ENCODE measurements at regions not wholly inside any gene's neighbourhood (a gene's known extent, or its start where the extent isn't known, plus 50 kb on each side); places are given as distances from the start of the nearest gene placed in this dataset.
"Not testable (repeated sequence)": the region's sequence is repeated elsewhere in the genome, so short reads cannot be mapped to it uniquely, and the experiment has no call there.

GRCh38 chr2:77725045-77725444 lies 202.9 kb upstream of the LRRTM4 start:
- no peak for DNase-seq

DNA sequence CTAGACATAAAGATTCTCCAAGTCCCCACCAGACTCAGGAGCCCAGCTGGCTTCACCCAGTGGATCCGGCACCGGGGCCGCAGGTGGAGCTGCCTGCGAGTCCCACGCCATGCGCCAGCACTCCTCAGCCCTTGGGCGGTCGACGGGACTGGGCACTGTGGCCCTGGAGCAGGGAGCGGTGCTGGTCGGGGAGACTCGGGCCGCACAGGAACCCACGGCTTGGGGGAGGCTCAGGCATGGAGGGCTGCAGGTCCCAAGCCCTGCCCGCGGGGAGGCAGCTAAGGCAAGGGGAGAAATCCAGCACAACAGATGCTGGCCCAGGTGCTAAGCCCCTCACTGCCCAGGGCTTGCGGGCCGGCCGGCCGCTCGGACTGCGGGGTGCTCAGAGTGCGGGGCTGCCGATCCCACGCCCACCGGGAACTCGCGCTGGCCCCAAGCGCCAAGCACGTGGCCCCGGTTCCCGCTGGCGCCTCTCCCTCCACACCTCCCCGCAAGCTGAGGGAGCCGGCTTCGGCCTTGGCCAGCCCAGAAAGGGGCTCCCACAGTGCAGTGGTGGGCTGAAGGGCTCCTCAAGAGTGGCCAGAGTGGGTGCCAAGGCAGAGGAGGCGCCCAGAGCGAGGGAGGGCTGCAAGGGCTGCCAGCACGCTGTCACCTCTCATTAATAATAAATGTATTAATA lies 212.6 kb upstream of the LRRTM4 start:
- not testable (repeated sequence) for DNase-seq

GRCh38 chr2:77737236-77737635 lies 215.1 kb upstream of the LRRTM4 start:
- no peak for DNase-seq

GRCh38 chr2:77746780-77747179 lies 224.6 kb upstream of the LRRTM4 start:
- no peak for DNase-seq

GRCh38 chr2:77753710-77754345 lies 231.7 kb upstream of the LRRTM4 start:
- DNase-seq, result not testable (repeated sequence)

DNA sequence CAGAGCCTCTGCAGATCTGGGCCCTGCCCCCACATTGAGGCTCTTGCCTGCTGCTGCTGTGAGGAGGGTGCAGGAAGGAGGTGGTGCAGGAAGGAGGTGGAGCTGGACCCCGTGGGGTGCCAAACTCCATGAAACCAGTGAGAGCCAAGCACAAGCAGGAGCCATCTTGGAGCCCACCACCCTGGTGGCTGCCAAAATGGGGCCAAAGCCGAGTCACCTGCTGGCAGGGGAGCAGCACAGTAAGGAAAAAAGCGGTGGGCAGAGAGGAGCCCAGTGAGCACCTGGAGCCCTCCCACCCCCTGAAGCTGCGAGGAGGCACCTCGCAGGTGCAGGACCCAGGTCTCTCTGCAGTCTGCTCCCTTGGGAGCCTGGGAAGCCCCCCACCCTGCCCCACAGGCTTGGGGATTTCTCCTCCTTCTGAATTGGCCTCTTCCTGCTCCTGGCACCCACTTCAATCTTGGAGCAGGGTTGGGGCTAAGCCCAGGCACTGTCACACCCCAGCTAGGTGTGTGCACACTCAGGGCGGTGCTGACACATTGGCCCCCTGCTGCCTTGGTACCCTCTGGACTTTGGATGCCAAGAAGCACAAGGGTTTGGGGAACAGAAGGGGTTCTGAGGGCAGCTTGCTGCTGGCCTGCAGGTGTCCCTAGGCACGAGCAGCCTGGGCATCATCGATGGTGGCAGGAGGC lies 245.4 kb upstream of the LRRTM4 start:
- DNase-seq, result no peak

- DNase-seq, result no peak
Observed at GRCh38 chr2:77768508-77768907, 246.3 kb upstream of the LRRTM4 start.

- no peak for DNase-seq
Observed at GRCh38 chr2:77778917-77779316, 256.7 kb upstream of the LRRTM4 start.

- DNase-seq, result not testable (repeated sequence)
Observed at GRCh38 chr2:77793500-77793899, 271.3 kb upstream of the LRRTM4 start.

DNA sequence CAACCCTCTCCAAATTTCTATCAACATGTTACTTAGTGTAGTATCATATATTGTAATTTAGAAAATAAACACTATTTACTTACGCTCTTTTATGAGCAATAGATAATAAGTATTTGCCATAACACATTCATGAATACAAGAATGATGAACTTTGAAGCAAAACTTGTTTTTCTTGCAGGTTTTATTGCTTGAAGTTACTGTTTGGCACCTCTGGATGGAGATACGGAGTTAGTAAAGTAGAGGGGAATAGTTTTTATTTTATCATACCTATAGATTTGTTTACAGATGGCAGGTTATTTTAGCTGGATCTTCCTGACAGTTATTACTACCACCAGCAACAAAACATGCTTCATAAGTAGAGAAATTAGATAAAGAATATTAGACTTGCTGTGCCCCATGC lies 274.2 kb upstream of the LRRTM4 start:
- peak; percentile 33 for DNase-seq

- DNase-seq, result no peak
Observed at GRCh38 chr2:77797088-77797487, 274.9 kb upstream of the LRRTM4 start.

GRCh38 chr2:77800410-77800809 lies 278.2 kb upstream of the LRRTM4 start:
- no peak for DNase-seq

DNA sequence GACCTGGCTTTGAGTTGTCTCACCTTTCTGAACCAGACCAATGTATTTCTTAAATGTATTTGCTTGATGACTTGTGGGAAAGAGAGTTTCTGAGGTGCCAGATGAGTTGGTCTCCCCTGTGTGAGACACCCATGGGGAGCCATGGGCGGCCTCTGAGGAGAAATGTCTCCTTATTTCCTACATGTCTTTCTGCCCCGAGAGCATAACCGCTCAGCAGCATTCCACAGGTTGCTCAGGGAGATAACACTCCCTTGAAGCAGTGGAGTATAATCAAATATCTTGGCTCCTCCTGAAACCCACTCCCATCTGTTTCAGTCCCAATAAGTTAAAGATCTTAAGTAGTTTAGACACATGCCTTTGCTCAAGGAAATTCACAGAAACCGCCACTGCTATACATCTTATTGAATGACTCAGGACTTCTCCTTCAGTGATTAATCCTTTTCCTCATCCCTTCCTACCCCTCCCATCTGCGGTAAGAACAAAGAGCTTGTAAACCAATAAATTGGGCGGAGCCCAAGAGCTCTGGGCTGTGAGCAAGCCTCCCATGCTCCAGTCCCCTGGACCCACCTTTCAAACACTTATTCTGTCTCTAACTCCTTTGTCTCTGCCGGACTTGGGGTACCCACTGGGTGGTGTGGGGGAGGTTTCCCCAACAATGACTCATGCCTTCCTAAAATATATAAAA lies 285.5 kb upstream of the LRRTM4 start:
- DNase-seq, result peak; percentile 77

DNA sequence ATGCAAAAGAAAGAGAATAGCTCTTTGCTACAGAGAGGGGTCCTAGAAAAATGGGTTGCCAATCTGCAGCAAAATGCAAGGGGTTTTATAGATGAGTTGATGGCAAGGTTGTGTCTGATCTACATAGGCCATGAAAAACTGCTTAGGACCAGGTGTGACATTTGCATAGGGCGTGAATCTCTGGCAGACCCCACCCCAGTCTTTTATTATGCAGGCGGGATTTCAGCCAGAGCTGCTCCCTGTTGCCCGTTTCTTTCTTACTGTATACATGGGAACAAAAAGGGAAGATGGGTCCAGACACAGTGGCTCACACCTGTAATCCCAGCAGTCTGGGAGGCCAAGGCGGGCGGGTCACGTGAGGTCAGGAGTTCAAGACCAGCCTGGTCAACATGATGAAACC lies 286.4 kb upstream of the LRRTM4 start:
- DNase-seq, result no peak

DNA sequence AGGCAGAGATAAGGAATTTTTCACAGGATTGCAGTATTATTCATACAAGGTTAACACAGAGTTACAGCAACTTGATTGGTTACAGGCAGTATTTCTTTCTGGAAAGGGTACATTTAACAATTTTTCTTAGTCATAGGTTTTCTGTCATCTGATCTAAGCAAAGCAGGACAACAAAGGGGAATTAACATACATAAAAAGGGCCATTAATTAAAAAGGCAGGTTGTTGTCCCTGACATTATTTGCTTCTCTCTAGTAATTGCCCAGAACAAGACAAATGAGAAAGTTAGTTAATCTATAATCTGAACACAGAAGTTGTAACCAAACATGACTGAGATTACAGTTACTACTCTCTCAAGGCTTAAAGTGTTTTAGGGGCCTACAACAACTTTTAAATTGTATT lies 291.4 kb upstream of the LRRTM4 start:
- no peak for DNase-seq

- DNase-seq, result no peak
Observed at GRCh38 chr2:77816618-77817017, 294.4 kb upstream of the LRRTM4 start.

DNA sequence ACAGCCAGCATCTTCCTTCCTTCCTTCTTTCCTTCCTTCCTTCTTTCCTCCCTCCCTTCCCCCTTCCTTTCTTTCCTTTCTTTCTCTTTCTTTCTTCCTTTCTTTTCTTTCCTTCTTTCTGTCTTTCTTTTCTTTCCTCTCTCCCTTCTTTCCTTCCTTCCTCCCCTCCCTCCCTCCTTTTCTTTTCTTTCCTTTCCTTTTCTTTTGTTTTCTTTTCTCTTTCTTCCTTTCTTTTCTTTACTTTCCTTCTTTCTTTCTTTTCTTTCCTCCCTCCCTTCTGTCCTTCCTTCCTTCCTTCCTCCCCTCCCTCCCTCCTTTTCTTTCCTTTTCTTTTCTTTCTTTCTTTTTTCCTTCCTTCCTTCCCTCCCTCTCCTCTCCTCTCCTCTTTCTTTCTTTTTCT lies 296.0 kb upstream of the LRRTM4 start:
- no peak for DNase-seq

GRCh38 chr2:77823028-77823427 lies 300.9 kb upstream of the LRRTM4 start:
- DNase-seq, result no peak

DNA sequence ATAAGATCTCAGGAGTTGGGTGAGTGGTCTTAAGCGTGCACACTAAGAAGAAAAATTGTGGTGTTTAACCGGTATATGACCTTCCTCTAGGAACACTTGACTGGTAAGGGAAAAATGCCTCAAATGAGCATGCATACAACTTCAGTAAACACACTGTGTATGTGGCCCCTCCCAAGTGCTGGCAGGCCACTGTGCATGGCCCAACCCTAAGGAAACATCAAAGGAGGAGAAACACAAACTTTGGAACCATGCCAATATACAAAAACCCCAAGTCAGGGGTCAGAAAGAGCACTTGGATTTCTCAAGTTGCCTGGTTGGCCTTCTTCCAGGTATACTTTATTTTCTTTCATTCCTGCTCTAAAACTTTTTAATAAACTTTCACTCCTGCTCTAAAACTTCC lies 308.9 kb upstream of the LRRTM4 start:
- DNase-seq, result no peak

DNA sequence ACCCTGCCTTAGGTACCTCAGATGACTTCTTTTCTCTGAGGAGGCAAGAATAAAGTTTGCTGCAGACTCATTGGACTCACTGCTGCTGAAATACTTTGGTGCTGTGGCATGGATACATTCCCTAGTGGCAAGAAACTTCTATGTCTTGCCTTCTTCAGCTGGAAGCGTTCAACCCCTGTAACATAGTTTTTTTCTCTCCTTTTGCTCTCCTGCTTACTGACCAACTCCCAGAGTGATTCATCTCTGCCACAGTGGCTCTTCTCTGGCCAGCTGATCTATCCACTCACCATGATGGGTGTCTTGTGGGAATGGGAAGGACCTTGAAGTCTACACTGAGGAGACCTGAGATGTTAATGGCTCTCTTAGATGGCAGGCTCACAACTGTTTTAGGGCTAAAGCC lies 309.3 kb upstream of the LRRTM4 start:
- no peak for DNase-seq

DNA sequence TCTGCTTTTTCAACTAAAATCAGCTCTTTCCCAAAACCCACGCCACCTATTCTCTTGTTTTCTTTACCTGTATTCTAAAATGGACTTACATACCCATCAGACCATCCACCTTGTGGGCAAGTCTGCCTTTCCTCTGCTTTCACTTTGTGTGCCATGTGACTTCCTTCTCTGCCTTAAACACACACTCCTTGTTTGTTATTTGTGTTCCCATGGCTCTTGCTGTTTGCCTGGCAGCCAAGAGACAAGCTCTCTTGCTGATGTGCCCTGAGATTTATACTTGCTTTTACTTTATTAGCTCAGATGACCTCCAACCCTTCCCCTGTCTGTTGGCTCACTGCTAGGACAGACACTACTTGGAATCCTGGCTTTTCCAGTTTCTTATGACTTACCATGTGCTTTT lies 309.7 kb upstream of the LRRTM4 start:
- no peak for DNase-seq

DNA sequence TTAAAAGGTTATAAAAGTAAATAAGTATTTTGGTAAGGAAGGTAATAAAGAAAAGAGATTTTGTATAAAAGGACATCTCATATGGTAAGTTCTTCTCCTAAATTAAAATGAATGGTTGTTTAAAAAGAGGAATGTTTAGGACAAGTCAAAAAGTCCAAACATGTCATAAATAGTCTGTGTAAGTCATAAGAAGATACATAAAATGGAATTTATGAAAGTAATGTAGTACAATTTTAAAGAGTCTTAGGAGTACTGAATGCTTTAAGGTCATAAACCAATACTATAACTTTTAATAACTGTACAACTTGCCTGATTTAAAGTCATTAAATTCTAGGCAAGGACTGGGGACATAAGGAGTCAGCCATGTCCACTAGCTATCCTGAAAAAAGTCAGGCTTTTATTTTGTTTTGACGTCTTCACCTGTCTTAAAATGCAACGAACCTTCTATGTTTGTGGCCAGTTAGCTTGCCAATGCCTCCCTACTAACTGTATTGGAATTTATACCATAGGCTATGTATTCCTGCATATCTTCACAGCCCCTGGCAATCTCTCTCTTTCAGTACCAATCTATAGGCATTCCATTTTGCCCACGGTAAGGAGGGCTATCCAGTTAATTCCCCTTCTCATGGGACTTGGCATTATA lies 312.3 kb upstream of the LRRTM4 start:
- DNase-seq, result peak; percentile 8

DNA sequence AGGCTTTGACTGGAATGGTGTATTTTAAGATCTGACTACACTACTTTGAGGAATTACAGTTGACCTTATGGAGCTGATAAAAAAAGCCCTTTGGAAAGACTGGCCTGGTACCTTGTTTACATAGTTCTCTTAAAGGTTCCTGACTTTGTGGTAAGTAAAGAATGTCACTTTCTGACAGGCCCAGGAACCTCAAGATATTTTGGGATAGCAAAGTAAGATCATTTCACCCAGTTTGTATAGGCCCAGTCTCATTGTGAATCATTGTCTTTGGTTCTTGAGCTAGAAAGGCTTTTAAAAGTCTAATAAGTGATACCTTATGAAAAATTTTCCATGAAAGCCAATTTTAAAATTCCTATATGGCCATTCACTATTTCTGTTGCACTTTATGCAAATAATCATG lies 316.3 kb upstream of the LRRTM4 start:
- DNase-seq, result no peak

Measured in OCI-M1 (cell line).